Transverse colon (tissue), 4 donors: ENCODE measurements at regions not wholly inside any gene's neighbourhood (a gene's known extent, or its start where the extent isn't known, plus 50 kb on each side); places are given as distances from the start of the nearest gene placed in this dataset.

Experiments
- DNase-seq: peaks from one replicate; pipeline ENCODE4 v3.0.0-alpha.2; 2019
- H3K27ac ChIP-seq, 4 donors: fragments of 200-600 bp; sonication (generic); 2 replicates each; pipeline ENCODE4 v1.5.1; 2016 to 2018; ENCODE audit warnings: inconsistent platforms in 4 of 4
- H3K27me3 ChIP-seq: fragments of 200-600 bp; sonication (generic); 2 replicates; pipeline ENCODE4 v1.5.1; 2017; ENCODE audit warnings: inconsistent platforms
- H3K36me3 ChIP-seq, 4 donors: fragments of 200-600 bp; sonication (generic); 2 replicates each; pipeline ENCODE4 v1.5.1; 2017 to 2019; ENCODE audit warnings: inconsistent platforms in 4 of 4
- H3K4me1 ChIP-seq, 4 donors: fragments of 200-600 bp; sonication (generic); 2 replicates each; pipeline ENCODE4 v1.5.1; 2017 to 2020; ENCODE audit warnings: inconsistent platforms in 4 of 4
- H3K4me3 ChIP-seq, 4 donors: fragments of 200-600 bp; sonication (generic); 1 replicate in 1 of 4; 2 replicates in 3 of 4; pipeline versions ENCODE4 v1.5.1 to v1.6.1; 2017 to 2019; ENCODE audit warnings: inconsistent platforms in 4 of 4
- H3K9me3 ChIP-seq, 2 donors: fragments of 200-600 bp; sonication (generic); 2 replicates each; pipeline ENCODE4 v1.5.1; 2017 to 2019; ENCODE audit warnings: inconsistent platforms in 2 of 2
- CTCF ChIP-seq, 5 experiments: fragments of 200-600 bp in 3 of 5; fragments of 450-650 bp in 2 of 5; sonication (generic) in 3 of 5; IDR thresholded peaks; 1 replicate in 2 of 5; 2 replicates in 3 of 5; pipeline ENCODE4 v1.5.1; 2016 to 2017; ENCODE audit warnings: antibody characterized with exemption in 5 of 5, inconsistent platforms in 3 of 5, mild to moderate bottlenecking in 2 of 5, moderate library complexity in 1 of 5
- EP300 ChIP-seq: sonication (generic); formaldehyde crosslinking; IDR thresholded peaks from one replicate; pipeline ENCODE4 v1.6.1; 2017; ENCODE audit warnings: antibody characterized with exemption, low read depth
- POLR2A ChIP-seq: fragments of 450-650 bp; IDR thresholded peaks from one replicate; pipeline ENCODE4 v1.6.1; 2016; ENCODE audit warnings: antibody characterized with exemption, mild to moderate bottlenecking, moderate library complexity
- POLR2AphosphoS5 ChIP-seq, 3 donors: sonication (generic); formaldehyde crosslinking; IDR thresholded peaks; one replicate each; pipeline ENCODE4 v1.6.1; 2016; ENCODE audit warnings: antibody characterized with exemption in 3 of 3
- WGBS, 2 donors: methylation state at CpG; one replicate each; pipeline ENCODE4 v1.1.5; 2018; ENCODE audit warnings: low coverage in 1 of 2; 5-methylcytosine and 5-hydroxymethylcytosine counted together
- in situ Hi-C, 4 donors: fragments of 200-750 bp; cut with MboI; loops; one replicate each; pipeline versions ENCODE4 v1.15.0 to v1.15.1; 2017; ENCODE audit warnings: low sequenced_read_pairs in 3 of 4, low pct_ligation_motif_present in 1 of 4, low pct_unique_long_range_greater_than_20kb in 1 of 4
- intact Hi-C: fragments of 100-400 bp; cut with DNase I; formaldehyde crosslinking; loops from one replicate; pipeline ENCODE4 v1.15.1; 2023; ENCODE audit warnings: low total_unique reads

- TF ChIP-seq POLR2A (no peak), CTCF (IDR thresholded peaks at IDR 0.05) (no peak), POLR2AphosphoS5 (IDR thresholded peaks at IDR 0.05) (no peak)
- no peak overlapping the region for H3K27ac ChIP-seq
- no peak overlapping the region for H3K4me3 ChIP-seq
- H3K9me3 ChIP-seq = no peaks in the 10 kb centered on the region
- no peak for DNase-seq
- intact Hi-C loops (no loop called here), in situ Hi-C loops (no loop called here)
- no peaks in the 10 kb centered on the region for H3K27me3 ChIP-seq
- H3K36me3 ChIP-seq = no peaks in the 10 kb centered on the region
- H3K4me1 ChIP-seq = no peaks in the 10 kb centered on the region
These were observed 226.4 kb upstream of the DPYD start for GRCh38 chr1:98147280-98147679.

- intact Hi-C loops = no loop called here
- Histone ChIP-seq H3K36me3 (no peaks in the 10 kb centered on the region), H3K4me1 (no peaks in the 10 kb centered on the region), H3K27me3 (no peaks in the 10 kb centered on the region), H3K27ac (no peak overlapping the region), H3K9me3 (no peaks in the 10 kb centered on the region), H3K4me3 (no peak overlapping the region)
- TF ChIP-seq POLR2A (no peak), EP300 (no peak), CTCF (IDR thresholded peaks at IDR 0.05) (no peak), POLR2AphosphoS5 (IDR thresholded peaks at IDR 0.05) (no peak)
- in situ Hi-C loops = no loop called here
- 71 to 89% methylated on average over 2 of the region's 2 CpGs for WGBS, 2 donors
- DNase-seq = no peak
These were observed 224.8 kb upstream of the DPYD start for GRCh38 chr1:98145655-98146054.

- in situ Hi-C loops = no loop called here
- TF ChIP-seq EP300 (no peak), POLR2AphosphoS5 (IDR thresholded peaks at IDR 0.05) (no peak), CTCF (IDR thresholded peaks at IDR 0.05) (no peak), POLR2A (no peak)
- H3K4me3 ChIP-seq = no peak overlapping the region
- no peaks in the 10 kb centered on the region for H3K9me3 ChIP-seq
- intact Hi-C loops = no loop called here
- WGBS, 2 donors = 49 to 94% methylated on average over 2 of the region's 2 CpGs
- no peak overlapping the region for H3K27ac ChIP-seq
- DNase-seq = no peak
- H3K36me3 ChIP-seq = no peaks in the 10 kb centered on the region
- no peaks in the 10 kb centered on the region for H3K4me1 ChIP-seq
- H3K27me3 ChIP-seq = no peaks in the 10 kb centered on the region
These were observed 222.6 kb upstream of the DPYD start for GRCh38 chr1:98143403-98143802.

GRCh38 chr1:98133131-98133530 lies 212.3 kb upstream of the DPYD start:
- DNase-seq = no peak
- TF ChIP-seq CTCF (IDR thresholded peaks at IDR 0.05) (no peak), POLR2AphosphoS5 (IDR thresholded peaks at IDR 0.05) (no peak), EP300 (no peak), POLR2A (no peak)
- H3K36me3 ChIP-seq = no peaks in the 10 kb centered on the region
- intact Hi-C loops = no loop called here
- no peak overlapping the region for H3K27ac ChIP-seq
- no peak overlapping the region for H3K4me3 ChIP-seq
- in situ Hi-C loops = no loop called here
- H3K9me3 ChIP-seq = no peaks in the 10 kb centered on the region
- 42 to 46% methylated on average over 4 of the region's 4 CpGs for WGBS, 2 donors
- no peaks in the 10 kb centered on the region for H3K4me1 ChIP-seq
- H3K27me3 ChIP-seq = no peaks in the 10 kb centered on the region
